SK-MEL-5 (cell line): ENCODE measurements at regions not wholly inside any gene's neighbourhood (a gene's known extent, or its start where the extent isn't known, plus 50 kb on each side); places are given as distances from the start of the nearest gene placed in this dataset.

Experiments used
- DNase-seq: peaks from one replicate; pipeline ENCODE4 v3.0.0-alpha.2; 2016; ENCODE audit warnings: low read depth, low spot score
- in situ Hi-C: cut with HindIII; loops from 2 replicates; pipeline ENCODE4 v1.10.0; 2016; ENCODE audit warnings: low sequenced_read_pairs, high pct_unique_total_duplicates, low pct_unique_long_range_greater_than_20kb

DNA sequence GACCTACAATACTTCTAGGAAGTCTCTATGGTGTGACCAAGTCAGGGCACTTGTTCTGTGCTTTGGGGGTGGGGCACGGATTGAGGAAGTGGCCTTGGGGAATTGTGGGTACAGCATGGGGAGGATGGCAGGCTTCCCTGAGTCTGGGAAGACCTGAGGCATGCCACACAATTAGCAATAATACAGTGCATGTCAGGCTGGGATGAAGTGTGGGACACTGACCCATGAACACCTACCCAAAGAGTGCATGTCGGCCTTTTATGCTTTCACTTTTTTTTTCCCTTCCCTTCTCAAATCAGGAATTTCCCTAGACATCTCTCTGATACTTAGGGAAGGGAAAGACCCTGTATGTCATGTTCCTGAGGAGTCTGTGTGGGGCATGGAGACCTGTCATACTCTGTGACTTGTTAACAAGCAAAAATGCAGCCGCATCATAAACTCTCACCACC lies 146.4 kb downstream of the PALM2AKAP2 start:
- in situ Hi-C loops: no loop called here
- DNase-seq: no peak

DNA sequence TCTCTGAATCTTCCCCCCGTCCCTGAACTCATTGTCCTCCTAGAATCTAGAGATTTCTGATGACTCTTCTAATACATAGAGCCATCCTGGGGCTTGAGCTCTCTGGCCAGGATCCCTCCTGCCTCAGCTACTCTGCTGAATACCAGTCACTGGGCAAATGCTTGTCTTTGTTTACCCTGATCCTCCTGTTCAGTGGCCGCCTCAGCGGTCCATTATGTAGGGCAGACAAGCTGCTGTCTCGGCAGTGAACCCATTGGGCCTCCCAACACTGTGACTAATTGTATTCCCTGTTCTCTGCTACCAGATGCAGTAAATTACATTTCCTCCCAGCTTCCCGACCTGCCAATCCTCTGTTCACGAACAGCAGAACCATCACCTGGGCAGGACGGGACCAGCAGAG lies 151.6 kb downstream of the PALM2AKAP2 start:
- no peak for DNase-seq
- in situ Hi-C loops: no loop called here

GRCh38 chr9:109934136-109934856 lies 154.3 kb downstream of the PALM2AKAP2 start:
- in situ Hi-C loops: no loop called here
- DNase-seq: no peak

- DNase-seq: no peak
- in situ Hi-C loops: no loop called here
Measured at GRCh38 chr9:109934857-109935215, 154.8 kb downstream of the PALM2AKAP2 start.

GRCh38 chr9:109935406-109936087 lies 155.5 kb downstream of the PALM2AKAP2 start:
- no peak for DNase-seq
- in situ Hi-C loops: no loop called here

- no peak for DNase-seq
- in situ Hi-C loops: no loop called here
Measured at GRCh38 chr9:109937861-109938453, 158.0 kb downstream of the PALM2AKAP2 start.

GRCh38 chr9:109939698-109940342 lies 159.8 kb downstream of the PALM2AKAP2 start:
- no peak for DNase-seq
- in situ Hi-C loops: no loop called here

DNA sequence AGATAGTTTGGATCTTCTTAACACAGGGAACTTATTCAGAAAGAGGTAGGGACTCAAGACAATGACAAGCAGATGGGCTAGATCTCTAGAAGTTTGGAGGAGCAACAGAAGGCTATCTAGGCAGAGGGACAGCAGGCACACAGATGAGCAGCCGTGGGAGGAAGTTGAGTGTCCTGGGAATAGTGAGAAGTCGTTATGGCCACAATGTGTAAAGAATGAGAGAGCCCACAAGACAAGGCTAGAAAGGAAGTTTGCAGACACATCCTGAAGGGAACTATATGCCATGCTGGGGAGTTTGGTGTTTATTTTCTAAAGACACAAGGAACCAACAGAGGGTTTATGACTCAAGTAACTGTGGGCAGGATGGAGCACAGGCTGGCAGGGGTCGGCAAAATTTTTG lies 160.6 kb downstream of the PALM2AKAP2 start:
- in situ Hi-C loops: no loop called here

GRCh38 chr9:109941771-109942170 lies 161.8 kb downstream of the PALM2AKAP2 start:
- DNase-seq: no peak
- in situ Hi-C loops: no loop called here

More for the DNA sequence above, 160.6 kb downstream of the PALM2AKAP2 start:
- no peak for DNase-seq

- no peak for DNase-seq
- in situ Hi-C loops: no loop called here
Measured at GRCh38 chr9:109945573-109945972, 165.6 kb downstream of the PALM2AKAP2 start.

DNA sequence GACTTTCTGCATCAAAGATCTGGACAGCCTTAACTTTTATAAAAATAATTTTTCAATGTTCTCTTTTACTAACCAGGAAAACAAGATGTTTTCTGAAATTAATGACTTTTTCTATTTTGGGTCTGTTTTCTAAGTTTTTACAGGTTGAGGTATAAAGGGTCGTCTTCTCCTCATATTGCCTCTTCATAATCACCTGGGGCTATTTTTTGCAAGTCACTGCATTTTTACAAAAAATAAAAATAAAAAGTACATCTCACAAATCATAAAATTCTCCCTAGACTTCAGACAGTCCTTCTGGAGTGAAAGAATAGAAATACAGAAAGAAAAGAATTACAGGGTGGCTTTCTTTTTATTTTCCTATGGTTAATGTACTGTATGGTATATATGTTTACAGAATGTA lies 168.5 kb downstream of the PALM2AKAP2 start:
- in situ Hi-C loops: no loop called here

DNA sequence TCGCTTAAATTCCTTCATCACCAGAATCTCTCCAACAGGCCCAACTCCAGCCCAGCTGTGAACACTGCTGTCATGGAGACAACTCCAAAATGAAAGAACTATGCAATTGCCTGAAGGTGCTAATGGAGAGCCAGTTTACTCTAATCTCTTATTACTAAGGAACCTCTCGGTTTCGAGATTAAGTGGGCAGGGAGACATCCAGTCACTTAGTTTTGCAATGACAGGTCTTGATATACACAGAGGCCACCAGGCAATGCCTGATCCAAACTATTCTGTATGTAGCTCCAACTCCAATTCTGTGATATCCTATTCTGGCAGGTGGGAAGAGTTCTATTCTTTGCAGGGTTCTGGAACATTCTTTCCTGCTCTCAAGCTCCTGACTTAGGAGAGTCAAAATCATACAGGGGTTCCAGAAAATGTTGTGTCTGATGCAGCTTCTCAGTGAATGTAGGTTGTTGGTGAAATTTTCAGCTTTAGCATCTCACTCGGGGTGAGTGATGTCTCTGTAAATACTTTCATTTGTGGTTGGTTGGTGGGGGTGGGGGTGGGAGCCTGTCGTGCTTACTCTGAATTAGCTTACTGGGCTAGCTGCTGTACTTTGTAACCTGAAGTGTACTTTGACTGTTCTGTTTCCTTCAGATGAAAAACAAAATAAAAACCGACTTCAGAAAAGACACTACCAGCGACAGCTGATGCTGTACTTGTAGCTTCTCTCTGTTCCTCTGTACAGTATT lies 170.9 kb downstream of the PALM2AKAP2 start:
- in situ Hi-C loops: no loop called here
- DNase-seq: no peak

More for the DNA sequence above, 168.5 kb downstream of the PALM2AKAP2 start:
- no peak for DNase-seq

DNA sequence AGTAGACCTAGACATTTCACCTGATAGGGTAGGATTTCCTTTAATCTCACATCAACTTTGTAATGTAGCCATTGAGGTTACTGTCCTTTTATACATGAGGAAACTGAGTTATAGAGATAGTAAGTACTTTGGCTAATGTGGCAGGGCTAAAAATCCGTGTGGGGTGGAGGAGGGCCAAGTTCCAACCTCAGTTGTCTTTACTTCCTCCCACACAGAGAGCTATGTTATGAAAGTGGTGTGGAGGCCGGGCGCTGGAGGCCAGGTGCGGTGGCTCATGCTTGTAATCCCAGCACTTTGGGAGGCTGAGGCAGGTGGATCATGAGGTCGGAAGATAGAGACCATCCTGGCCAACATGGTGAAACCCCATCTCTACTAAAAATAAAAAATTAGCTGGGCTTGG lies 173.3 kb downstream of the PALM2AKAP2 start:
- DNase-seq: no peak
- in situ Hi-C loops: no loop called here

DNA sequence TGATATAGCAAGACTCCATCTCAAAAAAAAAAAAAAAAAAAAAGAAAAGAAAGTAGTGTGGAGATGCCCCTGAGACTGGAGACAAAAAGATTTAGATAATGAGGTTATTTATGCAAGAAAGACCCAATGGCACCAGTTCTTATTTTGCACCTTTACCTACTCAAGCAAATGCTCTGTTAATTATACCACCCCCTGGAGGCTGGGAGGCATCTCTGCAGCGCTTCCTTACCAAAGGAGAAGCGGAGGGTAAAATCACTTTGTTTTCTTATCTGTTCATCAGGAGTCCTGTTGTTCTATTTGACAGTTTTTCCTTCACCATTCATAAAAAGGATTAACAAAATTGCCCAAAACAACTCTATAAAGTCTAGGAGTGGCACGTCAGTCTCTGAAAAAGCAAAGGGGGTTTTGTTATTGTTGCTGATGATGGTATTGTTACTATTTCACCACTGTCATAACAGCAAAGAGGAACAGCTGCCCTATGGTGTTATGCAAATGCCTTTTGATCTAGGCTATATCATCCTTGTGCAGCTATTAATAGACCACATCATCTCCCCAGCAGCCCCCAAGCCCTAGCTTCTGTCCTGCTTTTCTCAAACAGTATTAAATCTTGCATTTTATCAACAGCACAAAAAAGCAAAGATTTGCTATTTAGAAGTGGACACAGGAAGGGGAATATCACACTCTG lies 174.0 kb downstream of the PALM2AKAP2 start:
- in situ Hi-C loops: no loop called here
- DNase-seq: no peak

DNA sequence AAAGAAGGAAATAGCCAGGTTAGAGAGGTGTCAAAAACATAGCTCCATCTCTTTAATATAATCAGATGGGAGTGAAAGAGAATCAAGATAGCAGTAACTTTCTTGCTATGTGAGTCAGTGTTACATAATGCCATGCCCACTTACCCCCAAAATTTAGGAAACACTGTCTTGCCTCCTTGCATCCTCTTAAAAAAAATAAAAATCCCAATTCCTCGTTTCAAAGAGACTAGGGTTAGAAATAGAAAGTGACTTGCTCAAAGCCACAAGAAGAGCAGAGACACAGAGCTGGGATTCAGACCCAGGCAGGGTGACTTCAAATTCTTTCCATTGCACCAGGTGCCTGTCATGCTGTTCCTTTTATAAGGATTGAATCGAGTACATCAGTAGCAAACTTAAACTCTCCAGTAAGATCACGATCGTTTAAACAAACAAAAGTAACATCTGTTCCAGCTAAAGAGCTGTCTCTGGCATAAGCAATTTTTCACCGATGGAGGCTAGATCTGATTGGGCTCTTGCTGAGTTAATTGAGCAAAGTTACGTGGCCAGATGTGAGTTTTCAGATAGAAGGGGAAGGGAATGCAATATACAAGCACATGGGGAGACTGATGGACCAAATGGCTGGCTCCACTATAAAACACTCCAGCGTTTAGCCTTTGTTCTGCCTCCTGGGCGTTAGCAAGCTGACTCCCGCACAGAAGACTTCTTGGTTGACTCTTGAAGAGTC lies 176.9 kb downstream of the PALM2AKAP2 start:
- in situ Hi-C loops: no loop called here
- no peak for DNase-seq

GRCh38 chr9:109959679-109960078 lies 179.7 kb downstream of the PALM2AKAP2 start:
- DNase-seq: no peak
- in situ Hi-C loops: no loop called here

DNA sequence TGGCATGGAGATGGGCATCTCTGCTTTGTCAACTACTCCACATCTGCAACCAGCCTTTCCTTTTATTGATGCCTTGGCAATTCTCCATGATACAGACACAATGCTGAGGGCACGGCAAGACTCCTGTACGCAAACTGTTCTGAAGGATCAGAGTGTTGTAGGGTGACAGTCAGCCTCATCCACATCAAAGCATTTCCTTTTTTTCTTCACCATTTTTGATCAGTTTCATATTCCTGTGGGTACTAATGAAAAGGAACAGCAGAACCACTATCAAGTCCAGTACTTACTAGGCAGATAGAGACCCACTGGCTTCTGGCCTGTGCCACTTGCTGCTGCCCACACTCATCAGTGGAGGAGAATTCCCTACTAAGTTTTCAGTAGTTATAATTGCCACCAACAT lies 181.6 kb downstream of the PALM2AKAP2 start:
- in situ Hi-C loops: no loop called here
- DNase-seq: no peak
